HepG2 (cell line): ENCODE measurements at regions not wholly inside any gene's neighbourhood (a gene's known extent, or its start where the extent isn't known, plus 50 kb on each side); places are given as distances from the start of the nearest gene placed in this dataset.

Experiments
- CEBPB ChIP-seq: IDR thresholded peaks from 2 replicates; pipeline ENCODE4 v1.6.1; 2011; ENCODE audit warnings: low read depth, low read length, improper control_type of control experiment, borderline replicate concordance
- ELF3 ChIP-seq: IDR thresholded peaks from 2 replicates; pipeline ENCODE4 v1.6.1; 2016; ENCODE audit warnings: missing genetic modification reagents, missing compliant biosample characterization
- GZF1 ChIP-seq: sonication (generic); formaldehyde crosslinking; IDR thresholded peaks from 2 replicates; pipeline ENCODE4 v1.5.1; 2020; ENCODE audit warnings: mild to moderate bottlenecking, missing genetic modification reagents
- HIVEP1 ChIP-seq: sonication (generic); formaldehyde crosslinking; IDR thresholded peaks from 2 replicates; pipeline ENCODE4 v1.4.0; 2020; ENCODE audit warnings: mild to moderate bottlenecking, missing genetic modification reagents
- PLSCR1 ChIP-seq: sonication (generic); formaldehyde crosslinking; IDR thresholded peaks from 2 replicates; pipeline ENCODE4 v1.5.0; 2020; ENCODE audit warnings: missing genetic modification reagents, mild to moderate bottlenecking, borderline replicate concordance
- SIX1 ChIP-seq: sonication (generic); formaldehyde crosslinking; IDR thresholded peaks from 2 replicates; pipeline ENCODE4 v1.4.0; 2020; ENCODE audit warnings: missing genetic modification reagents, borderline replicate concordance
- SSRP1 ChIP-seq: IDR thresholded peaks from 2 replicates; pipeline ENCODE4 v1.6.1; 2016; ENCODE audit warnings: control low read depth
- ZFP37 ChIP-seq: sonication (generic); formaldehyde crosslinking; IDR thresholded peaks from 2 replicates; pipeline ENCODE4 v1.4.0; 2020; ENCODE audit warnings: missing genetic modification reagents, borderline replicate concordance
- ZNF10 ChIP-seq: sonication (generic); formaldehyde crosslinking; IDR thresholded peaks from 2 replicates; pipeline ENCODE4 v1.4.0; 2020; ENCODE audit warnings: mild to moderate bottlenecking, low read depth, missing genetic modification reagents, borderline replicate concordance
- ZNF275 ChIP-seq: sonication (generic); formaldehyde crosslinking; IDR thresholded peaks from 2 replicates; pipeline ENCODE4 v1.8.0; 2022; ENCODE audit warnings: missing genetic modification reagents, mild to moderate bottlenecking, inconsistent platforms, borderline replicate concordance
- ZNF746 ChIP-seq: sonication (generic); formaldehyde crosslinking; IDR thresholded peaks from 2 replicates; pipeline ENCODE4 v1.8.0; 2022; ENCODE audit warnings: mild to moderate bottlenecking, missing genetic modification reagents
- ZNF839 ChIP-seq: sonication (generic); formaldehyde crosslinking; IDR thresholded peaks from 2 replicates; pipeline ENCODE4 v1.4.0; 2020; ENCODE audit warnings: missing genetic modification reagents, mild to moderate bottlenecking, borderline replicate concordance
- ZXDC ChIP-seq: sonication (generic); formaldehyde crosslinking; IDR thresholded peaks from 2 replicates; pipeline ENCODE4 v1.5.0; 2020; ENCODE audit warnings: mild to moderate bottlenecking, missing genetic modification reagents
- TF ChIP-seq, protein P1 (sequence below): sonication (generic); formaldehyde crosslinking; IDR thresholded peaks from 2 replicates; pipeline ENCODE4 v1.4.0; 2020; ENCODE audit warnings: missing genetic modification reagents
- TF ChIP-seq, protein P2 (sequence below): sonication (generic); formaldehyde crosslinking; IDR thresholded peaks from 2 replicates; pipeline ENCODE4 v1.5.0; 2020; ENCODE audit warnings: missing genetic modification reagents
- TF ChIP-seq, protein P3 (sequence below): sonication (generic); formaldehyde crosslinking; IDR thresholded peaks from 2 replicates; pipeline ENCODE4 v1.4.0; 2020; ENCODE audit warnings: missing genetic modification reagents

- TF ChIP-seq, protein P1, sequence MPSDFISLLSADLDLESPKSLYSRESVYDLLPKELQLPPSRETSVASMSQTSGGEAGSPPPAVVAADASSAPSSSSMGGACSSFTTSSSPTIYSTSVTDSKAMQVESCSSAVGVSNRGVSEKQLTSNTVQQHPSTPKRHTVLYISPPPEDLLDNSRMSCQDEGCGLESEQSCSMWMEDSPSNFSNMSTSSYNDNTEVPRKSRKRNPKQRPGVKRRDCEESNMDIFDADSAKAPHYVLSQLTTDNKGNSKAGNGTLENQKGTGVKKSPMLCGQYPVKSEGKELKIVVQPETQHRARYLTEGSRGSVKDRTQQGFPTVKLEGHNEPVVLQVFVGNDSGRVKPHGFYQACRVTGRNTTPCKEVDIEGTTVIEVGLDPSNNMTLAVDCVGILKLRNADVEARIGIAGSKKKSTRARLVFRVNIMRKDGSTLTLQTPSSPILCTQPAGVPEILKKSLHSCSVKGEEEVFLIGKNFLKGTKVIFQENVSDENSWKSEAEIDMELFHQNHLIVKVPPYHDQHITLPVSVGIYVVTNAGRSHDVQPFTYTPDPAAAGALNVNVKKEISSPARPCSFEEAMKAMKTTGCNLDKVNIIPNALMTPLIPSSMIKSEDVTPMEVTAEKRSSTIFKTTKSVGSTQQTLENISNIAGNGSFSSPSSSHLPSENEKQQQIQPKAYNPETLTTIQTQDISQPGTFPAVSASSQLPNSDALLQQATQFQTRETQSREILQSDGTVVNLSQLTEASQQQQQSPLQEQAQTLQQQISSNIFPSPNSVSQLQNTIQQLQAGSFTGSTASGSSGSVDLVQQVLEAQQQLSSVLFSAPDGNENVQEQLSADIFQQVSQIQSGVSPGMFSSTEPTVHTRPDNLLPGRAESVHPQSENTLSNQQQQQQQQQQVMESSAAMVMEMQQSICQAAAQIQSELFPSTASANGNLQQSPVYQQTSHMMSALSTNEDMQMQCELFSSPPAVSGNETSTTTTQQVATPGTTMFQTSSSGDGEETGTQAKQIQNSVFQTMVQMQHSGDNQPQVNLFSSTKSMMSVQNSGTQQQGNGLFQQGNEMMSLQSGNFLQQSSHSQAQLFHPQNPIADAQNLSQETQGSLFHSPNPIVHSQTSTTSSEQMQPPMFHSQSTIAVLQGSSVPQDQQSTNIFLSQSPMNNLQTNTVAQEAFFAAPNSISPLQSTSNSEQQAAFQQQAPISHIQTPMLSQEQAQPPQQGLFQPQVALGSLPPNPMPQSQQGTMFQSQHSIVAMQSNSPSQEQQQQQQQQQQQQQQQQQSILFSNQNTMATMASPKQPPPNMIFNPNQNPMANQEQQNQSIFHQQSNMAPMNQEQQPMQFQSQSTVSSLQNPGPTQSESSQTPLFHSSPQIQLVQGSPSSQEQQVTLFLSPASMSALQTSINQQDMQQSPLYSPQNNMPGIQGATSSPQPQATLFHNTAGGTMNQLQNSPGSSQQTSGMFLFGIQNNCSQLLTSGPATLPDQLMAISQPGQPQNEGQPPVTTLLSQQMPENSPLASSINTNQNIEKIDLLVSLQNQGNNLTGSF (CRISPR knock-in tag) = no peak
- TF ChIP-seq ZFP37 (no peak), ELF3 (CRISPR knock-in tag) (no peak), ZNF10 (CRISPR knock-in tag) (no peak), GZF1 (no peak), ZXDC (CRISPR knock-in tag) (no peak), ZNF746 (CRISPR knock-in tag) (no peak), ZNF839 (CRISPR knock-in tag) (no peak), SIX1 (CRISPR knock-in tag) (no peak), ZNF275 (CRISPR knock-in tag) (no peak), CEBPB (no peak), SSRP1 (no peak), HIVEP1 (CRISPR knock-in tag) (no peak), PLSCR1 (no peak)
- TF ChIP-seq, protein P2, sequence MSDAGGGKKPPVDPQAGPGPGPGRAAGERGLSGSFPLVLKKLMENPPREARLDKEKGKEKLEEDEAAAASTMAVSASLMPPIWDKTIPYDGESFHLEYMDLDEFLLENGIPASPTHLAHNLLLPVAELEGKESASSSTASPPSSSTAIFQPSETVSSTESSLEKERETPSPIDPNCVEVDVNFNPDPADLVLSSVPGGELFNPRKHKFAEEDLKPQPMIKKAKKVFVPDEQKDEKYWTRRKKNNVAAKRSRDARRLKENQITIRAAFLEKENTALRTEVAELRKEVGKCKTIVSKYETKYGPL (CRISPR knock-in tag) = no peak
- TF ChIP-seq, protein P3, sequence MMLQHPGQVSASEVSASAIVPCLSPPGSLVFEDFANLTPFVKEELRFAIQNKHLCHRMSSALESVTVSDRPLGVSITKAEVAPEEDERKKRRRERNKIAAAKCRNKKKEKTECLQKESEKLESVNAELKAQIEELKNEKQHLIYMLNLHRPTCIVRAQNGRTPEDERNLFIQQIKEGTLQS = no peak
Measured at GRCh38 chr11:62069374-62069773, 54.4 kb upstream of the INCENP start (continued).
